NCI-H2196 treated with DMSO at 0.1 percent for 48 hours (cell line): ENCODE measurements at regions not wholly inside any gene's neighbourhood (a gene's known extent, or its start where the extent isn't known, plus 50 kb on each side); places are given as distances from the start of the nearest gene placed in this dataset.
"Not testable (repeated sequence)": the region's sequence is repeated elsewhere in the genome, so short reads cannot be mapped to it uniquely, and the experiment has no call there.

Source experiments
- DNase-seq: peaks from one replicate; lab custom pipeline; 2025; ENCODE audit not compliant: unreplicated experiment; lab: John Stamatoyannopoulos, UW

GRCh38 chr19:23984911-23985310 is 70.2 kb downstream of the ZNF726 start:
- DNase-seq: not testable (repeated sequence)

GRCh38 chr19:23986623-23987022 is 71.9 kb downstream of the ZNF726 start:
- no peak for DNase-seq

- no peak for DNase-seq
Measured at GRCh38 chr19:23991170-23991569, 76.5 kb downstream of the ZNF726 start.

GRCh38 chr19:23992348-23992747 is 77.7 kb downstream of the ZNF726 start:
- no peak for DNase-seq

GRCh38 chr19:23993440-23993839 is 78.8 kb downstream of the ZNF726 start:
- DNase-seq: no peak

GRCh38 chr19:23996549-23996948 is 81.9 kb downstream of the ZNF726 start:
- no peak for DNase-seq

- DNase-seq: no peak
Measured at GRCh38 chr19:23998568-23998967, 83.9 kb downstream of the ZNF726 start.

- DNase-seq: no peak
Measured at GRCh38 chr19:23999821-24000610, 85.3 kb downstream of the ZNF726 start.

- DNase-seq: no peak
Measured at GRCh38 chr19:24000656-24001055, 86.0 kb downstream of the ZNF726 start.

GRCh38 chr19:24002256-24002945 is 84.6 kb upstream of the ZNF254 start:
- no peak for DNase-seq

- DNase-seq: no peak
Measured at GRCh38 chr19:24003537-24003936, 83.5 kb upstream of the ZNF254 start.

GRCh38 chr19:24004166-24004565 is 82.8 kb upstream of the ZNF254 start:
- no peak for DNase-seq

- DNase-seq: no peak
Measured at GRCh38 chr19:24029941-24030636, 56.9 kb upstream of the ZNF254 start.

GRCh38 chr19:24032651-24033050 is 54.3 kb upstream of the ZNF254 start:
- no peak for DNase-seq

GRCh38 chr19:24033301-24033962 is 53.6 kb upstream of the ZNF254 start:
- peak; percentile 85 for DNase-seq

- DNase-seq: no peak
Measured at GRCh38 chr19:24033963-24034342, 53.0 kb upstream of the ZNF254 start.

GRCh38 chr19:24035261-24035880 is 51.6 kb upstream of the ZNF254 start:
- not testable (repeated sequence) for DNase-seq
